ENCODE measurements at regions not wholly inside any gene's neighbourhood (a gene's known extent, or its start where the extent isn't known, plus 50 kb on each side); places are given as distances from the start of the nearest gene placed in this dataset.
"Not testable (repeated sequence)": the region's sequence is repeated elsewhere in the genome, so short reads cannot be mapped to it uniquely, and the experiment has no call there.

- H3K4me1 ChIP-seq (ENCODE audit: insufficient read depth, low read length), result no peaks in the 10 kb centered on the region
- H3K9ac ChIP-seq (ENCODE audit: low read depth, low read length), result no peak overlapping the region
- no peaks in the 10 kb centered on the region for H3K9me3 ChIP-seq (ENCODE audit: control insufficient read depth, insufficient read depth, low read length)
- no peaks in the 10 kb centered on the region for H3K36me3 ChIP-seq (ENCODE audit: insufficient read depth, low read length)
Measured at GRCh38 chr6:137638926-137639706, 144.9 kb upstream of the OLIG3 start.

- H3K9ac ChIP-seq (ENCODE audit: low read depth, low read length), result no peak overlapping the region
- H3K9me3 ChIP-seq (ENCODE audit: control insufficient read depth, insufficient read depth, low read length), result no peaks in the 10 kb centered on the region
- H3K36me3 ChIP-seq (ENCODE audit: insufficient read depth, low read length), result no peaks in the 10 kb centered on the region
- no peaks in the 10 kb centered on the region for H3K4me1 ChIP-seq (ENCODE audit: insufficient read depth, low read length)
Measured at GRCh38 chr6:137640086-137640485, 145.9 kb upstream of the OLIG3 start.

- H3K9me3 ChIP-seq (ENCODE audit: control insufficient read depth, insufficient read depth, low read length), result no peaks in the 10 kb centered on the region
- no peaks in the 10 kb centered on the region for H3K4me1 ChIP-seq (ENCODE audit: insufficient read depth, low read length)
- no peaks in the 10 kb centered on the region for H3K36me3 ChIP-seq (ENCODE audit: insufficient read depth, low read length)
- H3K9ac ChIP-seq (ENCODE audit: low read depth, low read length), result no peak overlapping the region
Measured at GRCh38 chr6:137641474-137642077, 147.4 kb upstream of the OLIG3 start.

DNA sequence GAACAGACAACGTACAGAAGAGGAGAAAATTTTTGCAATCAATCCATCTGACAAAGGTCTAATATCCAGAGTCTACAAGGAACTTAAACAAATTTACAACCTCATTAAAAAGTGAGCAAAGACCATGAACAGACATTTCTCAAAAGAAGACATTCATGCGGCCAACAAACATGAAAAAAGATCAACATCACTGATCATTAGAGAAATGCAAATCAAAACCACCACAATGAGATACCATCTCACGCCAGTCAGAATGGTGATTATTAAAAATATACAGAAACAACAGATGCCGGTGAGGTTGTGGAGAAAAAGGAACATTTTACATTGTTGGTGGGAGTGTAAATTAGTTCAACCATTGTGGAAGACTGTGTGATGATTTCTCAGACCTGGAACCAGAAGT lies 149.0 kb upstream of the OLIG3 start:
- not testable (repeated sequence) for H3K36me3 ChIP-seq (ENCODE audit: insufficient read depth, low read length); H3K4me1 ChIP-seq (ENCODE audit: insufficient read depth, low read length); H3K9me3 ChIP-seq (ENCODE audit: control insufficient read depth, insufficient read depth, low read length); H3K9ac ChIP-seq (ENCODE audit: low read depth, low read length)

GRCh38 chr6:137643644-137644043 lies 149.4 kb upstream of the OLIG3 start:
- not testable (repeated sequence) for H3K4me1 ChIP-seq (ENCODE audit: insufficient read depth, low read length); H3K36me3 ChIP-seq (ENCODE audit: insufficient read depth, low read length); H3K9me3 ChIP-seq (ENCODE audit: control insufficient read depth, insufficient read depth, low read length); H3K9ac ChIP-seq (ENCODE audit: low read depth, low read length)

- H3K9ac ChIP-seq (ENCODE audit: low read depth, low read length), result no peak overlapping the region
- H3K4me1 ChIP-seq (ENCODE audit: insufficient read depth, low read length), result no peaks in the 10 kb centered on the region
- H3K36me3 ChIP-seq (ENCODE audit: insufficient read depth, low read length), result no peaks in the 10 kb centered on the region
- no peaks in the 10 kb centered on the region for H3K9me3 ChIP-seq (ENCODE audit: control insufficient read depth, insufficient read depth, low read length)
Measured at GRCh38 chr6:137645850-137646249, 151.7 kb upstream of the OLIG3 start.

- no peak overlapping the region for H3K9ac ChIP-seq (ENCODE audit: low read depth, low read length)
- no peaks in the 10 kb centered on the region for H3K36me3 ChIP-seq (ENCODE audit: insufficient read depth, low read length)
- no peaks in the 10 kb centered on the region for H3K9me3 ChIP-seq (ENCODE audit: control insufficient read depth, insufficient read depth, low read length)
- H3K4me1 ChIP-seq (ENCODE audit: insufficient read depth, low read length), result no peaks in the 10 kb centered on the region
Measured at GRCh38 chr6:137646484-137646883, 152.3 kb upstream of the OLIG3 start.

DNA sequence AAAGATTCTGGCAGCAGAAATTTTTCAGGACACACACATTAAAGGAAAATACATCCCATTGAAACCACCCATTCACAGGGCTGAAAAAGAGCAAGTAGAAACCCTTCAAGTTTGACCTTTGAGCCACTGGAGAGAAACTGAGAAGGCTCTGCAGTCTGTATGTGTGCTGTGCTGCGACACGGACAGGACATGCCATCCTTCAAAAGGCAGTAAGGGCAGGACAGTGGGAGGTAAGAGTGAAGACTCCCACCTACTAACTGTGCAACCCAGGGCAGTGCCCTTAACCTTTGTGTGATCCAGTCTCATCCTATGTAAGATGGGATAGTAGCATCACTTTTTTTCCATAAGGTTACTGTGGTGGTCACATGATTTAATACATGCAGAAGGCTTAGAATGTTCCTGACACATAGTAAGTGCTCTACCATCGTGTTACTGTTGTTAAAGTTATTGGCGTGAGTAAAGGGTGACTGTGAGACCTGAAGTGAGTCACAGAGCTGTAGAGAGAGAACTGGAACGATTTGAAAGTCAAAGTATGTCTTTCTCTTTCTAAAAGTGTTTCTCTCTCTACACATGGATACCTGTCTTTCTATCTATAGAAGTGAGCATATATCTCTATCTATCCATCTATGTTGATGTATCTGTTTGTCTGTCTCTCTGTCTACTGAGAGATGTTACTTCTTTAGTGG lies 153.7 kb upstream of the OLIG3 start:
- Histone ChIP-seq H3K9ac (ENCODE audit: low read depth, low read length) (no peak overlapping the region), H3K36me3 (ENCODE audit: insufficient read depth, low read length) (no peaks in the 10 kb centered on the region), H3K4me1 (ENCODE audit: insufficient read depth, low read length) (no peaks in the 10 kb centered on the region), H3K9me3 (ENCODE audit: control insufficient read depth, insufficient read depth, low read length) (no peaks in the 10 kb centered on the region)

DNA sequence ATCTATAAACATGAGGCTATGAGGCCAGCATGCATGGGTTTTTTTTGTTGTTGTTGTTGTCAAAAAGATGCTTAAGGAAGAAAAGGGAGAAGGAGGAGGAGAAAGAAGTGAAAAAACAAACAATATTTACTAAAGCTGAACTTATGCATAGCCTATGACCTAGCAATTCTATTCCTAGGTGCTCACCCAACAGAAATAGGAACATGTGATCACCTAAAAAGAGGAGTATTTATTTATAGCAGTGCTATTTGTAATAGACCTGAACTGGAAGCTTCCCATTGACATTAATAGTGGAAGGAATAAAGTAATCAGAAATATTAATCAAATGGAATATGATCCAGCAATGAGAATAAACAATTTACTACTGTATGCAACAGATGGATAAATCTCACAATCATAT lies 156.5 kb upstream of the OLIG3 start:
- H3K4me1 ChIP-seq (ENCODE audit: insufficient read depth, low read length), result no peaks in the 10 kb centered on the region
- H3K36me3 ChIP-seq (ENCODE audit: insufficient read depth, low read length), result no peaks in the 10 kb centered on the region
- peaks cover 5% of the 10 kb centered on the region; the same call in 1 of the 2 replicates for H3K9me3 ChIP-seq (ENCODE audit: control insufficient read depth, insufficient read depth, low read length)
- H3K9ac ChIP-seq (ENCODE audit: low read depth, low read length), result no peak overlapping the region

GRCh38 chr6:137651178-137651577 lies 157.0 kb upstream of the OLIG3 start:
- Histone ChIP-seq H3K36me3 (ENCODE audit: insufficient read depth, low read length) (no peaks in the 10 kb centered on the region), H3K9me3 (ENCODE audit: control insufficient read depth, insufficient read depth, low read length) (peaks cover 5% of the 10 kb centered on the region; the same call in 1 of the 2 replicates), H3K9ac (ENCODE audit: low read depth, low read length) (no peak overlapping the region), H3K4me1 (ENCODE audit: insufficient read depth, low read length) (no peaks in the 10 kb centered on the region)

- Histone ChIP-seq H3K36me3 (ENCODE audit: insufficient read depth, low read length) (no peaks in the 10 kb centered on the region), H3K4me1 (ENCODE audit: insufficient read depth, low read length) (no peaks in the 10 kb centered on the region), H3K9me3 (ENCODE audit: control insufficient read depth, insufficient read depth, low read length) (peaks cover 5% of the 10 kb centered on the region; the same call in 1 of the 2 replicates), H3K9ac (ENCODE audit: low read depth, low read length) (no peak overlapping the region)
Measured at GRCh38 chr6:137651591-137652335, 157.6 kb upstream of the OLIG3 start.

DNA sequence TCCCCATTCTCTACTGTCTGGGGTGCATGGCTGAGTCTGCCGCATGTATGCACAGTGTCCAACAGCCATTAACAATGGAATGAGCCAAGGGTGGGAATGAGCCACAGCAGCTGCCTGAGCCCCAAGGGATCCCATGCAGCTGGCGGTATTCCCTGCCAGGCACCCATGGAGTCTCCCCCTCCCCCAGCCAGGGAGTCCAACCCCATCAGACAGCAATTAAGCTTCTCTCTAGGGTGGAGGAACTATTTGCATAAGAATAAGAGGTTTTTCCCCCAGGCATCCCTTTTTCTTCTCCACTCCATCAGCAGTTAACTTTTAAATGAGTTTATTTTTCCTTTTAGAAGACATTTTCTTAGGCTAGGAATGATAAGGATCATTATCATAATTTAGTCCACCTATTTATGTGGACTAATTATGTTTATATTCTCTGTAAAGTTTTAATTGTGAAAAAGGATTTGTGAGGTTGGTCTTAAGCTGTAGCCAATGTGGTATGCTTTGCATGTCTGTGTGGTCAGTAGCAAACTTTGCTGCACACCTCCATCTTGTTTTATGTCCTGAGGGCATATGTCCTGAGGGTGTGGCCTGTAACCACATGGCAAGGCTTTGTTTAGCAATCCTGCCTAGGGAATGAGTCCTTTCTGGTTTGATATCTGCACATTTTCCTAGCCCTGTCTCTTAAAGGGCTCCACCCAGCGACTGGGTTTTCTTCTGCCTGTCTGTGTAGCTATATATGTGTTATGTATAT lies 158.9 kb upstream of the OLIG3 start:
- H3K9ac ChIP-seq (ENCODE audit: low read depth, low read length), result no peak overlapping the region
- H3K4me1 ChIP-seq (ENCODE audit: insufficient read depth, low read length), result no peaks in the 10 kb centered on the region
- H3K36me3 ChIP-seq (ENCODE audit: insufficient read depth, low read length), result no peaks in the 10 kb centered on the region
- H3K9me3 ChIP-seq (ENCODE audit: control insufficient read depth, insufficient read depth, low read length), result peaks cover 5% of the 10 kb centered on the region; the same call in 1 of the 2 replicates

GRCh38 chr6:137653706-137654059 lies 159.5 kb upstream of the OLIG3 start:
- Histone ChIP-seq H3K4me1 (ENCODE audit: insufficient read depth, low read length) (no peaks in the 10 kb centered on the region), H3K9me3 (ENCODE audit: control insufficient read depth, insufficient read depth, low read length) (peaks cover 5% of the 10 kb centered on the region; the same call in 1 of the 2 replicates), H3K9ac (ENCODE audit: low read depth, low read length) (no peak overlapping the region), H3K36me3 (ENCODE audit: insufficient read depth, low read length) (no peaks in the 10 kb centered on the region)

Measured in ES-I3 (cell line).